Glomerular visceral epithelial cell (primary cell): ENCODE measurements at regions not wholly inside any gene's neighbourhood (a gene's known extent, or its start where the extent isn't known, plus 50 kb on each side); places are given as distances from the start of the nearest gene placed in this dataset.

Source experiments
- DNase-seq: peaks from one replicate; pipeline ENCODE4 v3.0.0-alpha.2; 2016; ENCODE audit errors: extremely low spot score

- no peak for DNase-seq
These were observed 148.2 kb downstream of the PCSK1 start for GRCh38 chr5:96284727-96285389.

GRCh38 chr5:96283589-96283988 is 149.5 kb downstream of the PCSK1 start:
- DNase-seq, result no peak

- DNase-seq, result no peak
These were observed 151.0 kb downstream of the PCSK1 start for GRCh38 chr5:96282020-96282419.

GRCh38 chr5:96280946-96281393 is 152.1 kb downstream of the PCSK1 start:
- DNase-seq, result no peak

GRCh38 chr5:96279801-96280542 is 153.1 kb downstream of the PCSK1 start:
- no peak for DNase-seq

GRCh38 chr5:96278981-96279380 is 154.1 kb downstream of the PCSK1 start:
- DNase-seq, result no peak

- DNase-seq, result no peak
These were observed 158.0 kb downstream of the PCSK1 start for GRCh38 chr5:96275051-96275450.

GRCh38 chr5:96265487-96265886 is 167.6 kb downstream of the PCSK1 start:
- no peak for DNase-seq

GRCh38 chr5:96264047-96264446 is 169.0 kb downstream of the PCSK1 start:
- DNase-seq, result no peak

- DNase-seq, result no peak
These were observed 170.9 kb downstream of the PCSK1 start for GRCh38 chr5:96262105-96262504.

GRCh38 chr5:96260009-96260408 is 173.0 kb downstream of the PCSK1 start:
- DNase-seq, result no peak

GRCh38 chr5:96259151-96259772 is 173.8 kb downstream of the PCSK1 start:
- peak; percentile 50 for DNase-seq

GRCh38 chr5:96258692-96259091 is 174.4 kb downstream of the PCSK1 start:
- no peak for DNase-seq

- DNase-seq, result peak; percentile 63
These were observed 175.1 kb downstream of the PCSK1 start for GRCh38 chr5:96257904-96258303.

- DNase-seq, result peak; percentile 81
These were observed 176.1 kb downstream of the PCSK1 start for GRCh38 chr5:96256795-96257470.

GRCh38 chr5:96254980-96255691 is 177.9 kb downstream of the PCSK1 start:
- peak; percentile 81 for DNase-seq

GRCh38 chr5:96253140-96253539 is 179.9 kb downstream of the PCSK1 start:
- no peak for DNase-seq

GRCh38 chr5:96252596-96252995 is 180.5 kb downstream of the PCSK1 start:
- no peak for DNase-seq

- no peak for DNase-seq
These were observed 182.3 kb downstream of the PCSK1 start for GRCh38 chr5:96250782-96251181.

GRCh38 chr5:96248131-96248530 is 184.9 kb downstream of the PCSK1 start:
- DNase-seq, result no peak

- no peak for DNase-seq
These were observed 185.3 kb downstream of the PCSK1 start for GRCh38 chr5:96247708-96248107.
